Cardiac fibroblast (primary cell): ENCODE measurements at regions not wholly inside any gene's neighbourhood (a gene's known extent, or its start where the extent isn't known, plus 50 kb on each side); places are given as distances from the start of the nearest gene placed in this dataset.

ENCODE experiments used
- DNase-seq, 2 donors: peaks; one replicate each; pipeline versions ENCODE4 v3.0.0 to v3.0.0-alpha.2; 2010; ENCODE audit warnings: low read depth in 2 of 2
- H3K4me3 ChIP-seq, 2 donors: replicated peaks in 1 of 2; 1 replicate in 1 of 2; 2 replicates in 1 of 2; pipeline ENCODE4 v1.5.1; 2011; ENCODE audit warnings: low read depth in 2 of 2, low read length in 2 of 2, mild to moderate bottlenecking in 2 of 2, moderate library complexity in 1 of 2
- TF ChIP-seq, protein P1 (sequence below): IDR thresholded peaks from one replicate; pipeline ENCODE4 v1.5.1; 2011; ENCODE audit warnings: low read depth, mild to moderate bottlenecking, low read length, inconsistent platforms

- no peak for DNase-seq
- TF ChIP-seq, protein P1, sequence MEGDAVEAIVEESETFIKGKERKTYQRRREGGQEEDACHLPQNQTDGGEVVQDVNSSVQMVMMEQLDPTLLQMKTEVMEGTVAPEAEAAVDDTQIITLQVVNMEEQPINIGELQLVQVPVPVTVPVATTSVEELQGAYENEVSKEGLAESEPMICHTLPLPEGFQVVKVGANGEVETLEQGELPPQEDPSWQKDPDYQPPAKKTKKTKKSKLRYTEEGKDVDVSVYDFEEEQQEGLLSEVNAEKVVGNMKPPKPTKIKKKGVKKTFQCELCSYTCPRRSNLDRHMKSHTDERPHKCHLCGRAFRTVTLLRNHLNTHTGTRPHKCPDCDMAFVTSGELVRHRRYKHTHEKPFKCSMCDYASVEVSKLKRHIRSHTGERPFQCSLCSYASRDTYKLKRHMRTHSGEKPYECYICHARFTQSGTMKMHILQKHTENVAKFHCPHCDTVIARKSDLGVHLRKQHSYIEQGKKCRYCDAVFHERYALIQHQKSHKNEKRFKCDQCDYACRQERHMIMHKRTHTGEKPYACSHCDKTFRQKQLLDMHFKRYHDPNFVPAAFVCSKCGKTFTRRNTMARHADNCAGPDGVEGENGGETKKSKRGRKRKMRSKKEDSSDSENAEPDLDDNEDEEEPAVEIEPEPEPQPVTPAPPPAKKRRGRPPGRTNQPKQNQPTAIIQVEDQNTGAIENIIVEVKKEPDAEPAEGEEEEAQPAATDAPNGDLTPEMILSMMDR: no peak
- no peak overlapping the region for H3K4me3 ChIP-seq
Measured at GRCh38 chr1:61627365-61627764, 97.6 kb downstream of the TM2D1 start.

GRCh38 chr1:61626816-61627215, 98.1 kb downstream of the TM2D1 start:
- no peak overlapping the region for H3K4me3 ChIP-seq
- peak in 1 of 2 donors; percentile 65 for DNase-seq
- TF ChIP-seq, protein P1: no peak

DNA sequence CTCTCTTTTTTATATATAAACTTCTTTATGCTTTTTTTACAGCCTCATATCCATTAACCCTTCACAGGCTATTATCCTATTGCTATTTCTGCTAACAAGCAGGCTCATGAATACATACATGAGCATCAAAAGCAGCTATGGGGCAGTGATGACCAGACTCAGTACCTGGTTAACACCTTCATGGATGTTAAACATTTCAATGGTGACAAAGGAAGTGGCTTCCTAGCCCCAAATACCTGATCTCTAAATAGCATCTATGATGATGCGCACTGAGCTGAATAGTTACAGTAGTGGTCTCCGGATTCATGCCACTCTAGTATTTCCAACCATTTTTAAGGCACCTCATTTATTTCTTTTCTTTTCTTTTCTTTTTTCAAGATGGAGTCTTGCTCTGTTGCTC, 101.1 kb downstream of the TM2D1 start:
- no peak for DNase-seq
- TF ChIP-seq, protein P1: no peak
- H3K4me3 ChIP-seq: no peak overlapping the region

GRCh38 chr1:61620536-61620935, 104.4 kb downstream of the TM2D1 start:
- TF ChIP-seq, protein P1: no peak
- no peak overlapping the region for H3K4me3 ChIP-seq
- DNase-seq: peak; percentile 9 to 35

GRCh38 chr1:61618755-61619154, 106.2 kb downstream of the TM2D1 start:
- no peak for DNase-seq
- no peak overlapping the region for H3K4me3 ChIP-seq
- TF ChIP-seq, protein P1: no peak

DNA sequence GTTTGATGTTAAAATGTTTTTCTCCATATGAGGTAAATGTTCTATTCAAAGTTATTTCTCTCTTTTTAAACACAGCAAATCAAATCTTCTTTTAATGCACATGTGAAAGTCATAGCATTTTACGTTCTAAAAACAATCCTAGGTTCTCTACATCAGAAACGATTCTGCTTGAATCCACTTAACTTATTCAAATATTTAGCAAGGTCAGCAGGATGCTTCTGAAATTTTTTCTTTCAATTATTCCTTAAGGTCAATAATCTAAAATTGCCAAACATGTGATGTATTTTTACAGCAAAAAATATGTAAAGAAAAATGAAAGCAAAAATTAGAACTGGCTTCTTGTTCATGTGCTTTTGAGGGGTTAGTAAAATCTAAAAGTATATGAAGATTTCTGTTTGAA, 106.7 kb downstream of the TM2D1 start:
- no peak overlapping the region for H3K4me3 ChIP-seq
- TF ChIP-seq, protein P1: no peak
- DNase-seq: no peak

DNA sequence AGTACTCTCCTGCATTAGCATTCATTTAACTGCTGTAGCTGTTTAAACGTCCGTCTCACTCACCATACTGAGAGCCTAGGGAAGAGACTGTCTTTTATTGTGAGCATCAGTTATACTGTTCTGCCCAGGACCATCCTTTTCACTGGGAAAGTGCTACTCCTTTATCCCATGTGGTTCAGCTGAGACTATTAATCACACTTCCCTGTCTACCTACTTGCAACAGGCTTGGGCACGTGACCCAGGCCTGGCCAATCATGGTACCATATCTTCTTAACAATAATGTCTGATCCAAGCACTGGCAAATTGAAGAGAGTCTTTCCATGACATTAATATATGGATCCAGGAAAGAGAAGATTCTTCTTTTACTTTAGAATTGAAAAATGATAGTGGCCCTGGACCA, 108.1 kb downstream of the TM2D1 start:
- DNase-seq: no peak
- H3K4me3 ChIP-seq: no peak overlapping the region
- TF ChIP-seq, protein P1: no peak
